ENCODE measurements at regions not wholly inside any gene's neighbourhood (a gene's known extent, or its start where the extent isn't known, plus 50 kb on each side); places are given as distances from the start of the nearest gene placed in this dataset.
A peak's percentile ranks its signal among the peaks of the same experiment; 100 is the strongest.
"Not testable (repeated sequence)": the region's sequence is repeated elsewhere in the genome, so short reads cannot be mapped to it uniquely, and the experiment has no call there.

- not testable (repeated sequence) for H3K9me3 ChIP-seq (ENCODE audit: insufficient read depth, low read length, severe bottlenecking); H2AFZ ChIP-seq (ENCODE audit: low read depth, low read length); H3K27me3 ChIP-seq (ENCODE audit: insufficient read depth, low read length, poor library complexity); ATAC-seq (ENCODE audit: insufficient read depth, low read depth); DNase-seq; H3K4me1 ChIP-seq (ENCODE audit: insufficient read depth, low read length); H4K20me1 ChIP-seq (ENCODE audit: insufficient read depth, low read length); H3K36me3 ChIP-seq (ENCODE audit: insufficient read depth, low read length); H3K4me3 ChIP-seq (ENCODE audit: low read depth in 1 of 2, low read length in 2 of 2); H3K79me2 ChIP-seq (ENCODE audit: insufficient read depth, low read length); H3K9ac ChIP-seq (ENCODE audit: low read depth, low read length); H3K4me2 ChIP-seq (ENCODE audit: insufficient read depth, low read length); H3K27ac ChIP-seq (ENCODE audit: low read length)
These were observed 125.8 kb upstream of the NBPF11 start for GRCh38 chr1:148277865-148278279.

- not testable (repeated sequence) for H2AFZ ChIP-seq (ENCODE audit: low read depth, low read length); DNase-seq; H3K36me3 ChIP-seq (ENCODE audit: insufficient read depth, low read length); H3K79me2 ChIP-seq (ENCODE audit: insufficient read depth, low read length); H3K4me2 ChIP-seq (ENCODE audit: insufficient read depth, low read length); H3K4me3 ChIP-seq (ENCODE audit: low read depth in 1 of 2, low read length in 2 of 2); ATAC-seq (ENCODE audit: insufficient read depth, low read depth); H3K9ac ChIP-seq (ENCODE audit: low read depth, low read length); H4K20me1 ChIP-seq (ENCODE audit: insufficient read depth, low read length); H3K27ac ChIP-seq (ENCODE audit: low read length); H3K9me3 ChIP-seq (ENCODE audit: insufficient read depth, low read length, severe bottlenecking); H3K4me1 ChIP-seq (ENCODE audit: insufficient read depth, low read length)
- H3K27me3 ChIP-seq (ENCODE audit: insufficient read depth, low read length, poor library complexity) = peaks cover 20% of the 10 kb centered on the region
These were observed 115.0 kb upstream of the NBPF11 start for GRCh38 chr1:148267066-148267465.

- Histone ChIP-seq H3K4me2 (ENCODE audit: insufficient read depth, low read length) (no peak overlapping the region), H3K79me2 (ENCODE audit: insufficient read depth, low read length) (no peaks in the 10 kb centered on the region), H3K27me3 (ENCODE audit: insufficient read depth, low read length, poor library complexity) (peaks cover 20% of the 10 kb centered on the region), H3K27ac (ENCODE audit: low read length) (no peak overlapping the region), H4K20me1 (ENCODE audit: insufficient read depth, low read length) (no peaks in the 10 kb centered on the region), H3K4me1 (ENCODE audit: insufficient read depth, low read length) (no peaks in the 10 kb centered on the region), H3K9me3 (ENCODE audit: insufficient read depth, low read length, severe bottlenecking) (no peaks in the 10 kb centered on the region), H3K9ac (ENCODE audit: low read depth, low read length) (no peak overlapping the region), H2AFZ (ENCODE audit: low read depth, low read length) (no peak overlapping the region), H3K4me3 (ENCODE audit: low read depth in 1 of 2, low read length in 2 of 2) (no peak overlapping the region), H3K36me3 (ENCODE audit: insufficient read depth, low read length) (no peaks in the 10 kb centered on the region)
- ATAC-seq (ENCODE audit: insufficient read depth, low read depth) (no peak), DNase-seq (no peak)
- TF ChIP-seq EZH2 (IDR thresholded peaks at IDR 0.05; ENCODE audit: borderline replicate concordance, low read depth, low read length, severe bottlenecking) = no peak
- no peak for TF ChIP-seq CTCF (IDR thresholded peaks at IDR 0.05; ENCODE audit: borderline replicate concordance, extremely low read depth, low read length, poor library complexity, severe bottlenecking)
These were observed 112.5 kb upstream of the NBPF11 start for GRCh38 chr1:148264374-148265276.

- Histone ChIP-seq H3K9me3 (ENCODE audit: insufficient read depth, low read length, severe bottlenecking) (no peaks in the 10 kb centered on the region), H2AFZ (ENCODE audit: low read depth, low read length) (no peak overlapping the region), H3K4me1 (ENCODE audit: insufficient read depth, low read length) (no peaks in the 10 kb centered on the region), H3K4me3 (ENCODE audit: low read depth in 1 of 2, low read length in 2 of 2) (peak overlapping the region in 1 of 2 experiments; percentile 33; a peak in 1 of 4 replicates), H3K79me2 (ENCODE audit: insufficient read depth, low read length) (no peaks in the 10 kb centered on the region), H3K36me3 (ENCODE audit: insufficient read depth, low read length) (no peaks in the 10 kb centered on the region), H3K27ac (ENCODE audit: low read length) (no peak overlapping the region), H3K27me3 (ENCODE audit: insufficient read depth, low read length, poor library complexity) (peaks cover 20% of the 10 kb centered on the region), H3K4me2 (ENCODE audit: insufficient read depth, low read length) (peak overlapping the region; percentile 43; the same call in 1 of the 2 replicates), H4K20me1 (ENCODE audit: insufficient read depth, low read length) (no peaks in the 10 kb centered on the region), H3K9ac (ENCODE audit: low read depth, low read length) (no peak overlapping the region)
- ATAC-seq (ENCODE audit: insufficient read depth, low read depth) = no peak
- TF ChIP-seq CTCF (IDR thresholded peaks at IDR 0.05; ENCODE audit: borderline replicate concordance, extremely low read depth, low read length, poor library complexity, severe bottlenecking) = no peak
- no peak for TF ChIP-seq EZH2 (IDR thresholded peaks at IDR 0.05; ENCODE audit: borderline replicate concordance, low read depth, low read length, severe bottlenecking)
- no peak for DNase-seq
These were observed 111.8 kb upstream of the NBPF11 start for GRCh38 chr1:148263906-148264255.
